GM21360 (cell line): ENCODE measurements at regions not wholly inside any gene's neighbourhood (a gene's known extent, or its start where the extent isn't known, plus 50 kb on each side); places are given as distances from the start of the nearest gene placed in this dataset.

ENCODE experiments used
- ATAC-seq: cut with Tn5 transposase; IDR thresholded peaks from one replicate; pipeline ENCODE4 v1.9.1; 2021; ENCODE audit warnings: mild to moderate bottlenecking, moderate library complexity; ENCODE audit not compliant: unreplicated experiment

DNA sequence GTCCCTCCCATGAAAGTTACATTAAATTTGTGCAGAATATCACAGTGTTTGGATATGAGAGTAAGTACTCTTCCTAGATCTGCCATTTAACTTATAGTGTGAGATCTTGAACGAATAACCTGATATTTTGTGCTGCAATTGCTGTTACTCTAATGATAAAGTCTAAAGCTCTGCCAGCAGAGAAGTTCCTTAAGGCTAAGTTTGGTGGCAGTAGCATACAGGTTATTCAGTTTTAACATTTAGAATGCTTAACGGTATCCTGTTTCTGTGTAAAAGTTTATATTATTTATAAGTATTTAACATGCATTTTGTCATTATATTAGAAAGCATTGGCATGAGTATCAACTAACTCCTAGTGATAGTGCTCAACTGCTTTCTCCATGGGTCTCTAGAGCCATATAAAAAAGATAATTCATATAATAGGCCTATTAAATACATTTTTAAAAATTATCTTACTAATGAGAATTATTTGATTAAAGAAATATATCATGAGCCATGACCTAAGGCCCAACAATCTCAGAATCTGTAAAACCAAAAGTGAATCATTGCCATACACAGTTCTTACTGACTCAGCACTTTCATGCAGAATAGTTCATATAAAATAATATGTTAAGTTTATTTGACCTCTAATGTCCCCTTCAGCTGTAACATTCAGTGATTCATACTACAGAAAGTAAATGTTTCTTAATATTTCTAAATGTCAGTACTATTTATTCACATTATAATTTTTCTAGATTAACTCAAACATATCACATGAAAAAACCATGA, 1058.6 kb downstream of the TRHDE start:
- ATAC-seq: no peak

DNA sequence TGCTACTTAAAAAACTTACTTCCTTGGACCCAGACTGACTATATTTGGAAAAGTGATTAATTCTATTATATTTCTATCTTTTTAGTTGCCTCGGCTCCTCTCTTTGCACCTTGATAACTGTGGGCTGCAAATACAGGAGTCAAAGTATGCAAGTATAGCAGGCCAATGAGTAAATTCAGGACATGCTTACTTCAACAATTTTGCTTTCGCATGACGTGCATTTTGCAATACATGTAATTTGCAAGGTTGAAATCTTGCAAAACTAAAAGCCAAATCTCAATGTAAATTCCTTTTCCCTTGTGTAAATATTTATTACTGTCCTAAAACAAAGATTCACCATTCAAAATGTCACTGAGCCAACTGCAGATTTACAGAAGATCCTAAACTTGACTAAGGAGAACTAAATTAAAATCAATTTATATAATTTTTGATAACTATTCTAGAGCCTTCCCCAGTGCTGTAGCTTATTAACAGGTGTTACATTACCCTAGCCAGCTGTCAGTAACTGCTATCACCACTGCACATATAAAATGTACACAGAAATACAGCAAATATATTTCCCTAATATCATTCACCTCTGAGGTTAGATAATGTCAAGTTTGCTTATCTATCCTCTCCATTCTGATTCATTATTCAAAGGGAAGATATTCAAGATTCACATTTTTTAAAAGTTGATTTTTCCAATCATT, 1069.5 kb downstream of the TRHDE start:
- ATAC-seq: no peak

DNA sequence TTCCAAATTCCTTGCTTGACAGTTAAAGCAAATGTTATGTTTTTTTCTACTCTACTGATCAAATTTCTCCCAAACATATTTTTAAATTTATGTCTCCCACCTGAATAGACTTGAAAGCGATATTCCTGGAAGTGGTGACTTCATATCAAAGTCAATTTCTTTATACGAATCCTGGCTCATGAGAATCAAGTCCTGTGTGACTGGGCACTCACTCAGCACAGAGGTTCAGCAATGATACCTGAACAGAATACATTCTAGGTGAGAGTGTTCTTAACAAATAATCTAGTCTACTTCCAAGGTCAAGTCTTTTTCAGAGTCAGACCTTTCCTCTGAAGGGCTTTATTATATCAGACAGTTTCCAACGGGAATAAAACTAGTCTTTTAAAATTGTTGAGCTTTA, 1070.6 kb downstream of the TRHDE start:
- ATAC-seq: no peak

DNA sequence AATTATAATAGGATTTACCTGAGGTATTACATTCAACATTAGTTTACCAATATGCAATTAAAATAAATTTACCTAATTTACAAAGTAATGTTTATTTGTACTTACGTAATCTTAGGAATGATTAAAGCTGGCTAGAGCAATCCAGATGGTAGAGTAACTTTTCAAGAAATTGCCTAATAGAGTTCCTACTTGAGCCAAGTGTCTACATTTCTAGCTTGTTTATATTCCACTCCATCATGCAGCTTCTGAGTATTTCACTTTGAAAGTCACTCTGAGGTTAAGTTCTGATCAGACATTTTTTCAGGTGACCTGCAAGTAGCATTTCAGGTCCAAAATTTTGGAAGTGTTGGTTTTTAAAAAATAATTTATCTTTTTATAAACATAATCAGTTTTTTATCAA, 1080.7 kb downstream of the TRHDE start:
- no peak for ATAC-seq

DNA sequence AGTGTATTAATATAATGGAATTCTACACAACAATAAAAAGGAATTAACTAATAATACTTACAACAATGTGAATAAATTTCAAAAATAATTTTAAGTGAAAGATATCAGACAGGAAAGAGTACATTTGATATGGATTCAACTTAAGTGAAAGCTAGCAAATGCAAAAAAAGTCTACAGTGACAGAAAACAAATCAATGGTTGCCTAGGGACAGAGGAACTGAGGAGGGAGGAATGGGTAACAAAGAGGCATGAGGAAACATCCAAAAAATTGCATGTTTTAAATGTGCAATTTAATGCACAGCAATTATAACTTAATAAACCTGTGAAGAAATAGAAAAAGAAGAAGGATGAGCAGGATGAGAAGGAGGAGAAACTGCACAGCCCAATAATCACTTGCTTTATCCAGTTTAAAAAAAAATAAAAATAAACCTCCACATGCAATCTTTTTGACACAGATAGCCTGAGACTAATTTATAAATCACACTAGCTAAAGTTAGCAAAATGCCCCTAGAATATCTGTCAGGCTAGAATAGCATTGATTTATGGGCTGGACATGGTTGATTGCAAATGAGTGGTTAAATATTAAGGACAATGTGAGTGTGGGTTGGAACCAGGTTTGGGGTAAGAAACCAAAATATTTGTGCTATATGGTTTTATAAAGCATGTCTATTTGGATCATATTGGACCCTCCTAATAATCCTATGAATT, 1089.1 kb downstream of the TRHDE start:
- ATAC-seq: no peak

DNA sequence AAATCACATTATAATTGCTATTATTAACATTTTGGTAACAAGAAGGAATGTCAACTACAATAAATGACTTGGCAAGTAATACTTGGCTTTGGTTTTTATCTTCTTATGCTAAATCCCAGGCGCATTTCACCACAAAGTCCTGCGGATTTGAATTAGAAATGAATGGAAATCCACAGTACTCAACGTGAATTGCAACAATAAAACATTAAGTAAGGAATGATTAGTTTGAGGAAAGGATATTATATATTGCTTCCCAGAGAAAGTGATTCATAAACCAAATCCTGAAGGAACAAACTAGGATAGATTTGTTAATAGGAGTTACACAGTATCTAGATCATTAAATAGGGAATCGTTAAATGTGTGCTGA, 1089.7 kb downstream of the TRHDE start:
- ATAC-seq: no peak

DNA sequence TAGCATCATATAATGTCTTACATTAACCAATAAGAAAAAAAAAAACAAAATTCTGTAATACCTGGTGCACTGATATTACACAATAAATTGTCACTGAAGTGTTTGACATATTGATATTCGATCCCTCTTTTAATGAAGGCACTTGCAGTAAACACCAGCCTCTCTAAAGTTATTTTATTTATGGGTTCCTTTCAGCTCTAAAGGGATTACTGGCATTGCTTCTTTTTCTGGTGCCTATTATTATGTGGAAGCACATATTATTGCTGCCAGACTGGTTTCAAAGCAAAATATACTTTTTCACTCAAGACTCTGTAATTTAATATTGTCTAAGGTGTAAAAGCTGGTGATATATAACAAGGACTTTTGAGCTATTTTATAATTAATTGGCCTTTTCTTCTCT, 1090.5 kb downstream of the TRHDE start:
- ATAC-seq: no peak

DNA sequence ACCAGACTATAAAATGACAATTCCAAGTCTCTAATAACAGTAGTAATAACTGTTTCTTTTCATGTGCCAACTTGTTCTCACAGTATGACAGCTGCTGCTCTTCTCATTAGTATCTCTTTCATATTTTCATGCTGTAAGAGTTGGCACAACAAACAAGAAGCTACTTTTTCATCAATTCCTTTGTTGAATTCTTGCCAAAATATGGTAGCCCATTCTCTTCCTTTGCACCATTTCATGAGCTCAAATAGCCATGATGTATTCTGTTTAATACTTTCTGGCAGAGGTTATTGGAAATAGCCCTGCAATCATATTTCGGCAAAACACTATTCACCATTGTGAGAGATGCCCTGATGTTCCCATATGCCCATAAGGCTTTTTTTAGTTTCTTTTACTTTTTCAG, 1100.7 kb downstream of the TRHDE start:
- ATAC-seq: no peak

DNA sequence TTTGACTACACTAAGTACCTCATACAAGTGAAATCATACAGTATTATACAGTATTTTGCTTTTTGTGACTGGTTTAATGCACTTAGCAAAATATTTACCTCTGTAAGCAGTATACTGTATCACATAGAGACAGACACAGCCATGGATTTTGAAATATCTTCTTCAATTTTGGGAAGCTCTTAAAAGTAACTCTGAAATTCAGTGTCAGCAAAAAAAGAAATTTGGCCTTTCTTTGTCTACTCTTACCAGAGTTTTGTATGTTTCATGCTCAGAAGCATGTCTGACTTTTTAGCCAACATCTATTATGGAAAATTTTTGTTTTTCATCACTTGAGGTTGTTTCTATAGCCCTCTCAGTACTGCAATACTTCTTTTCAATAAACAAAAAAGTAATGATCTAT, 1102.2 kb downstream of the TRHDE start:
- ATAC-seq: no peak

DNA sequence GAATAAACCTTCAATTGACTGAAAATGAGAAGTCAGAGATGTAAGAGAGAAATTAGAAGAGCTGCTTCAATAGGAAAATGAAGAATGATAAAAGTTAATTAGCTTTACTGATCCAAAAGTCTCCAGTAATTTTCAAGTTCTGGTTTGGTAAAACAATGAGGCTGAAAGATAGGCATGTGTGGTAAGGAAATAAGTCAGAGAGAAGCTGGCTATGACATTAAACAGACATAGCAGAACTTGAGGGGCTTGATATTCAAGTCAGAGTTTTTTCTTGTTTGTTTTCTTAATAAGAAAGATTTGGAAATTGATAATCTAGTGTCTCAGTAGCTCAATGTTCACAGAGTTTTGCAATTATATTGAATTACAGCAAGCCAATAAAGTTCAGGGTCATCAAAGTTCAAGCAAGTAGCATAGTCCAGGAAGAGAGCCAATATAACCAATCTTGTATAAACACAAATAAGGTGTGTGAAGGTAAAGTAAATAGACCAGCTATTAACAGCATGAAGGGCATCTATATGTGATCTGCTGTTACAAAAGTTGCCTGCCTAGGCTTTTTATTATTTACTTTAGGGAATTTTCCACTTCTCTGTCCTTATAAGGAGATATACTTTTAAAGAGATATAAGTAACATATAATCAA, 1111.5 kb downstream of the TRHDE start:
- no peak for ATAC-seq

DNA sequence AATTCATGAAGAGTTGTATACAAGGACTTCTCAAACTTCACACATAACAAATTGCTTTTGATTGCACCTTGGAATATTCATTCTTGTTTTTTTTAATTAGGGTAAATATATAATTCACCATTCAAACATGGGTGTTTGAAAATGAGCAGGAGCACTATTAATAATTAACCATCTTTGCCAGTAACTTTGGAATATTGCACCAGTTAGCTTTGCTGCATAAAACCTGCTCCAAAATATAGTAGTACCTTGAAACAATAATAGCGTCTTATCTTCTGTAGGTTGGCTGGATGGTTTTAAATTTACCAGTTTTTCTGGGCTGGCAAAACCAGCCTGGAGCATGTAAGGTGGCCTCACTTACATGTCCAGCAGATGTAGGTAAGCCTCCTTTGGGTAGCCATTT, 1112.4 kb downstream of the TRHDE start:
- no peak for ATAC-seq

DNA sequence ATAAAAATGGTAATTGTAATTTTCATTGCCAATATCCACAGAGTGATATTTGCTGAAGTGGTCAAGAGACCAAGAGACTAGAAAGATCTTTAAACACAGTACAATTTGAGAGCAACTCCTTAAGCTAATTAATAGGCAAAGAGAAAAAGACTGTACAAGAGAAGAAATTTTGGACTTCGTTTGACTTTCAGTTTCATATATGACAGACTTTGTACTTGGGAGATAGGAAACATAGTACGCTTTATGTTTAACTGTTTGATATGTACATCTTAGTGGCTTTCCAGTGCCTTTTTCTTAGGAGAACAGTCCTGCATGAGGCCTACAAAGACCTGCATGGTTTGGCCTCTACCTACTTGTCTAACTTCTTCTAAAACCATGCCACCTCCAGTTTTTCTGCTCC, 1118.1 kb downstream of the TRHDE start:
- ATAC-seq: no peak

DNA sequence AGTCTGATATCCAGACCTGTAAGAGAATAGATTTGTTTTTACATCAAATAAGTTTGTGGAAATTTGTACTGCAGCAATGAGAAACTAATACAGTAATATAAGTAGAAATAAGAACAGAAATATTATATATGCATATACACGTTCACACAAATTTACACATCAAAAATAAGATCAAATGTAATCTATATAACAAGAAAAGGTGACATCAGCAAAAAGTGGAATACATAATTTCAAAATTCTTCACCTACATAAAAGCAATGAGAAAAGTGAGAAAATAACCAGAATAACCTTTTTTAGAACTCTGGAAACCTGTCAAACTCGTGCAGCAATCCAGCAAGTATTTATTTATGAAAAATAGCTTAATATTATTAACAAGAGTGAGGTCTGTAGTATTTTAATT, 1124.6 kb upstream of the ATXN7L3B start:
- ATAC-seq: no peak

DNA sequence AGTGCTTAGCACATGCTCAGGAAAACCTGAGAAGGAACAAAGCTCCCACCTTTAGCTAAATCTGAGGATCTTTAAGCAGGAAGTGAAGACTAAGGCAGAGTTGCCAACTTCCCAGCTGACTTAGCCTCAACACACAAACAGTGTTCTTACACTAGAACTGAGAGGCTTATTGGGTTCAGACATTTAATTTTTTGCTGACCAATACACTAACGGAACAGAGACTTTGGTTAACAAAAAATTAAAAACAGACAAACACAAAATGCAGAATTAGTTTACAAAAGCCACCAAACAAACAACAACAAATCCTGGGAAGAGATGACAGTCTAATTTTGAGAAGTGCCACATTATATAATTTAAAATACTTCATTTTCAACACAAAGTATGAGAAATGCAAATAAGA, 1123.7 kb upstream of the ATXN7L3B start:
- no peak for ATAC-seq

DNA sequence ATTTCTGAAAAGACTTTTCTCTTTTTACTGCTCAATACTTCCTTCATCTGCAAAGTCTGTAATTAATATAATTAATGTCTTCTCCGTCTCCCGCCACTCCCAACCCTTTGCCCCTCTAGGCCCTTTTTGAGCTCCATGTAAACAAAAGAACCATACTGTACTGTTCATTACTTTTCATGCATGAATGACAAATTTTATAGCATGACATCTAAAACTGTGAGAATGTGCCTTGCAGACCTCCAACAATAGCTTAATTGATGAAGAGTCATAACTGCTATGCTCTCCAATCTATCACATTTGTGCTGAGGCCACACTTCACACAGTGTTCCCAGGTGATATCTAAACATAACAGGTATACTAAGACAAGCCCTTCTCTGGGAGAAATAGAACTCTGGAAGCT, 1122.7 kb upstream of the ATXN7L3B start:
- no peak for ATAC-seq

DNA sequence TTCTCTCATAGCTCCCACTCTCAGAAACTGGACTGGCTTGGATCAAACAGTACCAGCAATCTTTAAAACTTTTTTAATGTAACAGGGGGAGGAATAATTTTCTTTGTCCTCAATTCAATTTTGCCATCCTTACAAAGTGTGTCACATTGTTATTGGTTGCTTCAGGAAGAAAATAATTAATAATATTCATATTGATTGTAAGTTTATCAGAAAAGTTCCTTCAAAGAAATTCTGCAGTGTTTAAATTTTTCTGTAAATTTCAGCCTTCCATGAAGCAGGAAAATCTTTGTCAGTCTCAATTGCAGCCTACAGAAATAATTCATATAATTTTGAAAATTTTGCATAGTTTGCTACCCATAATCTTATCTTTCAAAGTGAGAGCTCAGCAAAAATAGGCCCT, 1119.1 kb upstream of the ATXN7L3B start:
- no peak for ATAC-seq

DNA sequence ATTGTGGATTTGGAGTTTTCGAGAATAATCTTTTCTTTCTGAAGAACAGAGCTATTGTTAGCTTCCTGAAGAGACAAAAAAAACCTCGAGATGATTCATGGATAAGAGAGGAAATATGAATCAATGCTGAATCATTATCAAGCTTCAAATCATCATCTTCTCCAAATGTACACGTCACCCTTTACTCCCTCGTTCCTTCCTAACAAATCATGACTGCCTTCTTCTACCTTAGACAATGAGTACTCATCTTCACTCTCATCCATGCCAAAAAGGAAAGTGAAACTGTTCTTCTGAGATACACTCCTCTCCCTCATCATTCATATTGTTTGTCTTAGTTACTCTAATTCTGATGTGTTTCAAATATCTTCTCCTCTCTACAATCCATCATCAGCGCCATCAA, 1115.8 kb upstream of the ATXN7L3B start:
- ATAC-seq: no peak

DNA sequence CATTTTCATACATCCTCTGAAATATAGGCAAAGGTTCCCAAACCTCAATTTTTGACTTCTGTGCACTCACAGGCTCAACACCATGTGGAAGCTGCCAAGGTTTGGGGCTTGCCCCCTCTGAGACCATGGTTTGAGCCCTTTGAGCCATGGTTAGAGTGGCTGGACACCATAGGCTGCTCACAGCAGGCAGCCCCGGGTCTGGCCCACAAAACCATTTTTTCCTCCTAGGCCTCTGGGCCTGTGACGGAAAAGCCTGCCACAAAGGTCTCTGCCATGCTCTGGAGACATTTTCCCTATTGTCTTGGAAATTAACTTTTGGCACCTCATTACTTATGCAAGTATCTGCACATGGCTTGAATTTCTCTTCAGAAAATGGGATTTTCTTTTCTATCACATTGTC, 1113.2 kb upstream of the ATXN7L3B start:
- no peak for ATAC-seq

DNA sequence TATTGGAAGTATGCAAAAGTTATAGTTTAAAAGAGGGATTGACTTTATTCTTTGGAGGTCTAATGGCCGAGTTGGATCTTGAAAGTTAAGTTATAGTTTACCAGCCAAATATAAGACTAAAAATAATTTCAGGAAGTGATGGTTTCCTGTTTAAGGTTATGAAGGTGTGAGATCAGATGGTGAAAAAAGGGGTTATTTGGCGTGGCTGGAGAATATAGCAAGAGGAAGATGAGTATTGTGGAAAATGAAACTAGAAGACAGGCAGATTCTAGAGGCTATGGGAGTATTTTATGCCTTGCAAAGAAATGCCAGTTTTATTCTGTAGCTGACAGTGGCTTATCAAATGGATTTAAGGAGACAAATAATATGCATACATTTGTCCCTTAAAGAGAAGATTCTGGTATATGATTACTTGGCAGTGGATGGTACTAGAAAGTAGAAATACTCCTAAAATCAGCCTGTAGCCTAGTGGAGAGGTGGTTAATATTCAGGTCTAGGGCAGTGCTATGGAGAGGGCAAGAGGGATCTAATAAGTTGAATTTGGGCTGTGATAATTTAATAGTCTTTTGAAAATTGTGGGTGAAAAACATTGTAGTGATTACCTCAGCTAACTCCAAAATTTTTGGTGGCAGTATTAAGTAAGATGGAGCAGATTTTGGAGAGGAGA, 1091.8 kb upstream of the ATXN7L3B start:
- peak; percentile 74 for ATAC-seq

DNA sequence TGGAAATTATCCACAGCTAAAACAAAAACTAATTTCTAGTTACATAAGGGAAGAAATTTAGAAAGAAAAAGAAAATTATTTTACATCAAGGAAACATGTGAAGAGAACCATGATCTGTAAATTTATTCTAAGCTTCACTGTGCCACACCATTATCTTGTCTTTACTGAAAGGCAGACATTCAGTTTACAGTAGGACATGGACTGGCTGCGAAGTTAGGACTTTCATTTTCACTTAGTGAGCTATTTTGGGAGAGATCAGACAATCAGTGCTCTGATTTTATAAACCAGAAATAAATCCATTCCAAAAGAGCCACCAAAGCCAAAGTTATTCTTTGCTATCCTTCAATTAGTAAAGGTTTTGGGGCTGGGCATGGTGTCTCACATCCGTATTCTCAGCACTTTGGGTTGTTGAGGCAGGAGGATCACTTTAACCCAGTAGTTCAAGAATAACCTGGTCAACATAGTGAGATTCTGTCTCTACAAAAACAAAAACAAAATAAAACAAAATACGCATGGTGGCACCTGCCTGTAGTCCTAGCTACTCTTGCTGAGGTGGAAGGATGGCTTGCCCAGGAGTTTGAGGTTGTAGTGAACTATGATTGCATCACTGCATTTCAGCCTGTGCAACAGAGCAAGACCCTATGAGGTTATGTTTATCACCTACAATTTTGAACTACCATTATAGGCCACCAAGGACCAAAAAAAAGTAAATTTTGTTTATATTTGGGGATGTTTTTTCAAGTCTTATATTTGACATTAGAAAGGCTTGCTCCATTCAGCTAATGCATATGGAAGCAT, 1084.8 kb upstream of the ATXN7L3B start:
- no peak for ATAC-seq
